Endothelial cell of umbilical vein (primary cell): ENCODE measurements at regions not wholly inside any gene's neighbourhood (a gene's known extent, or its start where the extent isn't known, plus 50 kb on each side); places are given as distances from the start of the nearest gene placed in this dataset.

ENCODE experiments used
- BruUV-seq: library from RNA; stranded (reverse); fragments of 400-500 nt; replicated peaks from 2 replicates; lab custom pipeline; 2021; lab: Mats Ljungman, UMichigan
- CTCF ChIA-PET: fragments of 300-600, 350-600 bp; sonication (Branson Sonifier 250); formaldehyde crosslinking; loops from one replicate; lab custom pipeline; 2021; ENCODE audit warnings: antibody characterized with exemption, inconsistent platforms; lab: Charles Lee
- POLR2A ChIA-PET: fragments of 300-600, 350-600 bp; sonication (Branson Sonifier 250); formaldehyde crosslinking; loops from one replicate; lab custom pipeline; 2021; ENCODE audit warnings: antibody characterized with exemption, inconsistent platforms; lab: Charles Lee
- DNase-seq: peaks from one replicate; pipeline ENCODE4 v3.0.0-alpha.2; 2011; ENCODE audit warnings: low read depth, low spot score
- FAIRE-seq: peaks from 2 replicates; lab custom pipeline; 2011; peaks lifted over from hg19 to GRCh38; lab: Jason Lieb, UNC
- H2AFZ ChIP-seq: 2 replicates; pipeline ENCODE4 v1.6.0; 2012; ENCODE audit warnings: low read depth, low read length, control low read depth, inconsistent platforms
- H3K27ac ChIP-seq: 2 replicates; pipeline ENCODE4 v1.5.1; 2011; ENCODE audit warnings: low read depth, mild to moderate bottlenecking, control low read depth, low read length, moderate library complexity; ENCODE audit not compliant: insufficient read depth
- H3K27me3 ChIP-seq, 2 experiments: 2 replicates each; pipeline versions ENCODE4 v1.6.0 to v1.6.1; 2011; ENCODE audit warnings: low read length in 2 of 2, mixed read lengths in 1 of 2; ENCODE audit not compliant: control insufficient read depth in 2 of 2, insufficient read depth in 2 of 2
- H3K36me3 ChIP-seq, 2 experiments: 2 replicates in 1 of 2; 3 replicates in 1 of 2; pipeline ENCODE4 v1.5.1; 2011; ENCODE audit warnings: low read length in 2 of 2, mild to moderate bottlenecking in 1 of 2, moderate library complexity in 1 of 2; ENCODE audit not compliant: control insufficient read depth in 2 of 2, insufficient read depth in 2 of 2; ENCODE audit errors: extremely low read depth in 1 of 2
- H3K4me1 ChIP-seq: 3 replicates; pipeline ENCODE4 v1.5.1; 2011; ENCODE audit warnings: mild to moderate bottlenecking, low read length; ENCODE audit not compliant: control insufficient read depth, insufficient read depth; ENCODE audit errors: extremely low read depth
- H3K4me2 ChIP-seq: 2 replicates; pipeline ENCODE4 v1.6.1; 2011; ENCODE audit warnings: low read length, control low read depth, mixed read lengths; ENCODE audit not compliant: insufficient read depth
- H3K4me3 ChIP-seq, 3 experiments: fragments of 200-600 bp in 1 of 3; sonication (generic), shearing (Covaris generic) in 1 of 3; replicated peaks in 1 of 3; 2 replicates each; pipeline ENCODE4 v1.5.1; 2011 to 2016; ENCODE audit warnings: control low read depth in 3 of 3, low read length in 3 of 3, mild to moderate bottlenecking in 2 of 3, inconsistent platforms in 1 of 3, low read depth in 1 of 3, moderate library complexity in 1 of 3; ENCODE audit not compliant: insufficient read depth in 1 of 3
- H3K79me2 ChIP-seq: 2 replicates; pipeline ENCODE4 v1.6.0; 2012; ENCODE audit warnings: low read length, inconsistent platforms; ENCODE audit not compliant: control insufficient read depth, insufficient read depth
- H3K9ac ChIP-seq: replicated peaks from 2 replicates; pipeline ENCODE3; 2011; ENCODE audit warnings: low read length, control low read depth; ENCODE audit not compliant: insufficient read depth; ENCODE audit errors: extremely low read depth
- H3K9me1 ChIP-seq: replicated peaks from 3 replicates; pipeline ENCODE4 v1.6.0; 2011; ENCODE audit warnings: mild to moderate bottlenecking, low read length; ENCODE audit not compliant: control insufficient read depth, insufficient read depth; ENCODE audit errors: extremely low read depth
- H3K9me3 ChIP-seq: replicated peaks from 2 replicates; pipeline ENCODE4 v1.5.1; 2012; ENCODE audit warnings: low read length, inconsistent platforms; ENCODE audit not compliant: control insufficient read depth, insufficient read depth
- H4K20me1 ChIP-seq: replicated peaks from 2 replicates; pipeline ENCODE3; 2011; ENCODE audit warnings: mild to moderate bottlenecking, low read length; ENCODE audit not compliant: control insufficient read depth, insufficient read depth; ENCODE audit errors: extremely low read depth
- EZH2 ChIP-seq: IDR thresholded peaks from 2 replicates; pipeline ENCODE4 v1.6.1; 2012; ENCODE audit warnings: borderline replicate concordance, low read depth, mild to moderate bottlenecking, moderate library complexity, low read length, inconsistent platforms; ENCODE audit not compliant: severe bottlenecking
- FOS ChIP-seq: IDR thresholded peaks from 2 replicates; pipeline ENCODE4 v1.6.1; 2011; ENCODE audit warnings: mild to moderate bottlenecking, low read length, moderate library complexity, borderline replicate concordance; ENCODE audit not compliant: insufficient read depth
- GATA2 ChIP-seq: IDR thresholded peaks from 2 replicates; pipeline ENCODE4 v1.7.0; 2011; ENCODE audit warnings: low read depth, mild to moderate bottlenecking, moderate library complexity, mixed read lengths, low read length; ENCODE audit not compliant: insufficient read length, insufficient read depth
- JUN ChIP-seq: IDR thresholded peaks from 2 replicates; pipeline ENCODE4 v1.6.1; 2011; ENCODE audit warnings: borderline replicate concordance, low read depth; ENCODE audit not compliant: insufficient read length, insufficient read depth
- MYC ChIP-seq: IDR thresholded peaks from one replicate; pipeline ENCODE4 v1.6.1; 2011; ENCODE audit warnings: mild to moderate bottlenecking, low read depth, low read length
- POLR2A ChIP-seq: IDR thresholded peaks from 2 replicates; pipeline ENCODE4 v1.6.1; 2012; ENCODE audit warnings: low read depth, mild to moderate bottlenecking, control low read depth, low read length
- POLR2AphosphoS5 ChIP-seq: IDR thresholded peaks from 2 replicates; pipeline ENCODE4 v1.6.1; 2012; ENCODE audit warnings: low read depth, mild to moderate bottlenecking, control low read depth, low read length, moderate library complexity; ENCODE audit not compliant: insufficient read depth
- dilution Hi-C: fragments of 300-500 bp; cut with MboI; formaldehyde crosslinking; loops from one replicate; pipeline ENCODE4 v1.15.0; 2019; ENCODE audit warnings: low sequenced_read_pairs; ENCODE audit not compliant: extremely low pct_ligation_motif_present
- intact Hi-C: fragments of 100-400 bp; cut with micrococcal nuclease; formaldehyde crosslinking; loops from one replicate; pipeline ENCODE4 v1.10.0; 2022
- TF ChIP-seq, protein P1 (sequence below), 2 donors: IDR thresholded peaks; 1 replicate in 1 of 2; 2 replicates in 1 of 2; pipeline ENCODE4 v1.5.1; 2011; ENCODE audit warnings: low read length in 2 of 2, mild to moderate bottlenecking in 2 of 2, moderate library complexity in 2 of 2, control low read depth in 1 of 2, inconsistent platforms in 1 of 2, low read depth in 1 of 2; ENCODE audit not compliant: insufficient read depth in 1 of 2; ENCODE audit errors: extremely low read depth in 1 of 2
- TF ChIP-seq, protein P2 (sequence below): IDR thresholded peaks from 2 replicates; pipeline ENCODE4 v1.6.1; 2011; ENCODE audit not compliant: insufficient read depth, insufficient read length

DNA sequence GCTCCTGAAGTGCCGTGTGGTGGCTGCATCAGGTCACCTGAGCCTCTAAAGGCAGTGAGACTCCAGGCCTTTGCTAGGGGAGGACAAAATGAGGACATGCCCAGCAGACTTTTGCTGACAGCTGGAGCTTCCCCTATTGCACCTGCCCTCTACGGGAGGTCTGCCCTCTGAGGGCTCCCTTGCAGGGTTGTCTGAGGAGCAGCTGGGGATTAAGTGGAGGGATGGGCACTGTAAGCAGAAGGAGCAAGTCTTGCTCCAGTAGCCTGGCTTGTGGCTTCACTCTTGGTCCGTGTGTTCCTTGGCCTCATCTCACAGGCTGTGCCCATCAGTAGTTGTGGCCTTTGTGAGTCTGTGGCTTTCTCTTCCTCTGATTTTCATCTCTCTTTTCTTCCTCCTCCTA is 66.9 kb upstream of the NRXN3 start:
- dilution Hi-C loops, result no loop called here
- ChIA-PET CTCF (no interaction called here), POLR2A (no interaction called here)
- Histone ChIP-seq H3K4me2 (no peak overlapping the region), H3K4me3 (no peak overlapping the region), H4K20me1 (no peaks in the 10 kb centered on the region), H3K9me1 (no peaks in the 10 kb centered on the region), H3K9me3 (no peaks in the 10 kb centered on the region), H3K9ac (no peak overlapping the region), H3K27me3 (no peaks in the 10 kb centered on the region), H3K79me2 (no peaks in the 10 kb centered on the region), H3K27ac (no peak overlapping the region), H2AFZ (no peak overlapping the region), H3K36me3 (no peaks in the 10 kb centered on the region), H3K4me1 (no peaks in the 10 kb centered on the region)
- no peak for FAIRE-seq
- TF ChIP-seq GATA2 (no peak), MYC (no peak), JUN (no peak), POLR2A (no peak), FOS (no peak), POLR2AphosphoS5 (no peak), EZH2 (no peak)
- TF ChIP-seq, protein P1, sequence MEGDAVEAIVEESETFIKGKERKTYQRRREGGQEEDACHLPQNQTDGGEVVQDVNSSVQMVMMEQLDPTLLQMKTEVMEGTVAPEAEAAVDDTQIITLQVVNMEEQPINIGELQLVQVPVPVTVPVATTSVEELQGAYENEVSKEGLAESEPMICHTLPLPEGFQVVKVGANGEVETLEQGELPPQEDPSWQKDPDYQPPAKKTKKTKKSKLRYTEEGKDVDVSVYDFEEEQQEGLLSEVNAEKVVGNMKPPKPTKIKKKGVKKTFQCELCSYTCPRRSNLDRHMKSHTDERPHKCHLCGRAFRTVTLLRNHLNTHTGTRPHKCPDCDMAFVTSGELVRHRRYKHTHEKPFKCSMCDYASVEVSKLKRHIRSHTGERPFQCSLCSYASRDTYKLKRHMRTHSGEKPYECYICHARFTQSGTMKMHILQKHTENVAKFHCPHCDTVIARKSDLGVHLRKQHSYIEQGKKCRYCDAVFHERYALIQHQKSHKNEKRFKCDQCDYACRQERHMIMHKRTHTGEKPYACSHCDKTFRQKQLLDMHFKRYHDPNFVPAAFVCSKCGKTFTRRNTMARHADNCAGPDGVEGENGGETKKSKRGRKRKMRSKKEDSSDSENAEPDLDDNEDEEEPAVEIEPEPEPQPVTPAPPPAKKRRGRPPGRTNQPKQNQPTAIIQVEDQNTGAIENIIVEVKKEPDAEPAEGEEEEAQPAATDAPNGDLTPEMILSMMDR (IDR thresholded peaks at IDR 0.05; ENCODE audit: extremely low read depth in 1 of 2, insufficient read depth in 1 of 2, low read depth in 1 of 2, low read length in 2 of 2), result no peak
- TF ChIP-seq, protein P2, sequence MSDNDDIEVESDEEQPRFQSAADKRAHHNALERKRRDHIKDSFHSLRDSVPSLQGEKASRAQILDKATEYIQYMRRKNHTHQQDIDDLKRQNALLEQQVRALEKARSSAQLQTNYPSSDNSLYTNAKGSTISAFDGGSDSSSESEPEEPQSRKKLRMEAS, result no peak
- intact Hi-C loops, result no loop called here
- no TSS peak for BruUV-seq
- no peak for DNase-seq
